GM12892 (cell line): ENCODE measurements at regions not wholly inside any gene's neighbourhood (a gene's known extent, or its start where the extent isn't known, plus 50 kb on each side); places are given as distances from the start of the nearest gene placed in this dataset.
"Not testable (repeated sequence)": the region's sequence is repeated elsewhere in the genome, so short reads cannot be mapped to it uniquely, and the experiment has no call there.

Experiments
- POLR2A ChIP-seq: IDR thresholded peaks from 2 replicates; pipeline ENCODE4 v1.6.1; 2011; ENCODE audit warnings: low read depth, low read length, control low read depth
- POLR2AphosphoS5 ChIP-seq: IDR thresholded peaks from 2 replicates; pipeline ENCODE4 v1.6.1; 2011; ENCODE audit warnings: low read depth, low read length, control low read depth
- TAF1 ChIP-seq: IDR thresholded peaks from 2 replicates; pipeline ENCODE4 v1.6.1; 2011; ENCODE audit warnings: low read depth, mild to moderate bottlenecking, control low read depth, low read length, borderline replicate concordance

- not testable (repeated sequence) for TF ChIP-seq POLR2AphosphoS5, POLR2A, TAF1
These were observed 123.2 kb downstream of the UNC93B1 start for GRCh38 chr11:67880594-67881196.
